Fibroblast of villous mesenchyme (primary cell): ENCODE measurements at regions not wholly inside any gene's neighbourhood (a gene's known extent, or its start where the extent isn't known, plus 50 kb on each side); places are given as distances from the start of the nearest gene placed in this dataset.
"Not testable (repeated sequence)": the region's sequence is repeated elsewhere in the genome, so short reads cannot be mapped to it uniquely, and the experiment has no call there.

ENCODE experiments used
- DNase-seq: peaks from one replicate; pipeline ENCODE4 v3.0.0-alpha.2; 2010; ENCODE audit warnings: low read depth
- H3K4me3 ChIP-seq: 2 replicates; pipeline ENCODE4 v1.5.1; 2011; ENCODE audit warnings: low read depth, mild to moderate bottlenecking, low read length
- CTCF ChIP-seq: IDR thresholded peaks from 2 replicates; pipeline ENCODE4 v1.5.1; 2012; ENCODE audit warnings: low read depth, mild to moderate bottlenecking, low read length; ENCODE audit not compliant: insufficient read depth

- DNase-seq: no peak
- no peak overlapping the region for H3K4me3 ChIP-seq
- TF ChIP-seq CTCF: no peak
Observed at GRCh38 chr3:40899286-40899712, 300.0 kb upstream of the CTNNB1 start.

GRCh38 chr3:40901298-40901697 is 298.0 kb upstream of the CTNNB1 start:
- H3K4me3 ChIP-seq: no peak overlapping the region
- no peak for DNase-seq
- no peak for TF ChIP-seq CTCF

- no peak for DNase-seq
- H3K4me3 ChIP-seq: no peak overlapping the region
- no peak for TF ChIP-seq CTCF
Observed at GRCh38 chr3:40901796-40902195, 297.5 kb upstream of the CTNNB1 start.

GRCh38 chr3:40907907-40908465 is 291.3 kb upstream of the CTNNB1 start:
- not testable (repeated sequence) for DNase-seq
- peak overlapping the region; percentile 45 for H3K4me3 ChIP-seq

GRCh38 chr3:40908612-40909011 is 290.7 kb upstream of the CTNNB1 start:
- H3K4me3 ChIP-seq: no peak overlapping the region
- no peak for DNase-seq
- no peak for TF ChIP-seq CTCF

- no peak for TF ChIP-seq CTCF
- no peak for DNase-seq
- no peak overlapping the region for H3K4me3 ChIP-seq
Observed at GRCh38 chr3:40911264-40911663, 288.0 kb upstream of the CTNNB1 start.

- H3K4me3 ChIP-seq: no peak overlapping the region
- no peak for DNase-seq
- no peak for TF ChIP-seq CTCF
Observed at GRCh38 chr3:40911928-40912327, 287.4 kb upstream of the CTNNB1 start.
